HG03457 (cell line): ENCODE measurements at regions not wholly inside any gene's neighbourhood (a gene's known extent, or its start where the extent isn't known, plus 50 kb on each side); places are given as distances from the start of the nearest gene placed in this dataset.
"Not testable (repeated sequence)": the region's sequence is repeated elsewhere in the genome, so short reads cannot be mapped to it uniquely, and the experiment has no call there.

ENCODE experiments used
- ATAC-seq: cut with Tn5 transposase; IDR thresholded peaks from one replicate; pipeline ENCODE4 v1.9.1; 2021; ENCODE audit warnings: moderate number of reproducible peaks; ENCODE audit not compliant: unreplicated experiment

DNA sequence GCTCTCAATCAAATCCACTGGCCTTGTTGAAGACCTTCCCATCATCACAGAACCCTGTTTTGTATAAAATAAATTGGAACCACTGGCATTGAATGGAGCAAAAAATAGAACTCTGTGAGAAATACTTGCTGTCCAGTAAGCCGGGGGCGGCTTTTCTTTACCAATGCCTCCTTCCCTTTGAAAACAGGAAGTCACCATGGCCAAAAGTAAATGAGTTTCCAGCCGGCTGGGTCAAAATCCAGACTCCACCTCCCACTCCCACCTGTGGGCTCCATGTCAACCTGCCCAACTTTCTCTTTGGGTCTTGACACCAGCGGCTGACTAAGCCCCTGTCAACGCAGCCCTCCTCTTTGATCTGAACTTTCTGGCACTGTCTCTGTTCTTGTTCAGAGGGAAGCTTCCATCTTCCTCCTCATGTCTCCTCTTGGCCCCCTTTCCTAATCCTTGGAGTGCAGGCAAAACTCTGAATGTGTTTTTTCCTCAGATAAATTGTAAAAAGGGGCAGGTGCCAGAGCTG, 95.2 kb downstream of the TFAP2C start:
- ATAC-seq: no peak

DNA sequence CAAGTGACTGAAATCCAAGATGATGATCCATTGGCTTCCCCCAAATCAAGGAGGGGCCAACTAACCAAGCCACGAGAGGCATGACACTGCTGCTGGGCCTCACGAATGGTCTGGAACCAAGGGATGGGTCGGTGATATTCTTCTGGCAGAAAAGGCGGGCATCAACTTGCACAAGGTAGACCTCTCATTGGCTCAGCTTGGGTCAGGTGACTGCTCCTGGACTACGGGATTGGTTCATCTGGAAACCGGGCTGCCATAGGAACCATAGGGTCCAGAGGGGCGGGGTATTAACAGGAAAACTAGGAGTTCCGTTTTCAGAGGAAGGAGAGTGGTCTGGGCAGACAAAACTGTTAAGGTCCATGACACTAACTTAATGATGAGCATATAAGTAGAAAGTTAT, 100.9 kb downstream of the TFAP2C start:
- ATAC-seq: no peak

DNA sequence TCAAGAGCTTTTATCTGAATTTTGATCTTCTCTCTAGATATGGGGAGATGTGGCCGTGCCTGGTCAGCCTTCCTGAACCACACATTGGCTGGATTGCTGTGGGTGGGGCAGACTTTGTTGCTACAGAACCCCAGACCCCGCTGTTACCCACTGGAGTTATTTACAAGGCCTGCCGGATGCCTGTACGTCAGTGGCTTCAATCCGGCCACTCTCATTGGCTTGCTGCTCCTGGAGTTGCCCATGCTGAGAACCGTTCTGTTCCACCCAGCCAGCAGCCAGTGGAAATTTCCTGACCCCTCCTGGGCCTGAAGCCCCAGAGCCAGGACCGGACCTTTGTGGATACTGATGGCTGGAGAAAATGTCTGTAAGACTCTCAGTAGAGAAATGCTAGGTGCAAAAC, 101.9 kb downstream of the TFAP2C start:
- no peak for ATAC-seq

DNA sequence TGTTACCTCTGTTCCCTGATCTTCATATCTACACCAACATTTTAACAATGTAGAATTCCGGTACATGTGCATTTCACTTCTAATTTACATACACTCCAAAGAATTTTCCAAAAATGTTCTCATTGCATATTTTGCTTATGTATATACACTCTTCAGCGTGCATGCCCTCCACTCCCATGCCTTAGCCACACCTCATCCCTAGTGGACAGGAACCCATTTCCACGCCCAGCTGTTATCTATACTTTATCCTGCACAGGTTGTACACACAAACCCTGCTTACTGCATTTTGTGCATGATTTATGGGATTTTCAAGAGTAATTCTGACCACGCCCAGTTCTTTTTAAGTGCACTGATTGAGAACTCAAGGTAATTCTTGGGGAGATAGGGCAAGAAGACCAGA, 102.4 kb downstream of the TFAP2C start:
- ATAC-seq: no peak

DNA sequence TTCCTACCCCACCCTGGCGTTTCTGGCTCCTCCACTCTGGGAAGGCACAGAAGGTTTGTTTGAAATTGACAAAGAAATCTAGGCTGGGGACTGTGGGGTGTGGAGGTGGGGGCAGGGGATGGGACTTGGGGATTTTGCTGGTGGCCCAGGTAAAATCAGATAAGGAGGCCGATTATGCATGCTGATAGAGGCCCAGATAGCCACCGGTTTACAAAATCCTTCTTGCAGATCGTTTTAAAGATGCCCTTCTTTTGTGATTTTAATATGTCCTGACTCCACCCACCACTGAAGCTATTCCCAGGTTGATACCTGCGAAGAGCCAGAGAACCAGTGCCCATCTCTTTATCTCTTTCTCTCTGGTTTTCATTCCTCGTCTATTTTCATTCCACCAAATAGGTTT, 104.9 kb downstream of the TFAP2C start:
- ATAC-seq: no peak

DNA sequence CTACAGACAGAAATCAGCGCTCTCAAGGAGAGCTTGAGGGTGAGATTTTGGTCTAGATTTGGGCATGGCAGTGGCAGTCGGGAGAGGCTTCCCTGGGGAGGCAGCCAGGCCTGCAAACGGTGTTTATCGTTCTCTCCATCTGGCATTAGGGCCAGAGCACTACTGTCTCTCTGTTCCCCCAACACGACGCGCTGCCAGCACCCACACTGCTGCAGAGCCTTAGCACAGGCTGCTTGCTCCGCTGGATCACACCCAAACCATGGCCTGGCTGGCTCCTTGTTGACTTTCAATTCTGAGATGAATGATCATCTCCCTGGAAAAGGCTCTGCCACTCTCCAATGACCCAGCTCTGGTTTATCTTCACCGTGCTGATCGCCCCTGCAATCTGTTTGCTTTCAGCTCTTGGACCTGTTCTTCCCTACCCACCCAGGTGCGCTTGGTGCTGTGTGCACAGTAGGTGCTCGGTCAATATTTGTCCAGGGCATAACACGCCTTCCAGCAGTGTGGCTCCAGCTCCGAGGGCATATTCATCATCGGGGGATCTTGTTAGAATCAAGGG, 106.1 kb downstream of the TFAP2C start:
- no peak for ATAC-seq

DNA sequence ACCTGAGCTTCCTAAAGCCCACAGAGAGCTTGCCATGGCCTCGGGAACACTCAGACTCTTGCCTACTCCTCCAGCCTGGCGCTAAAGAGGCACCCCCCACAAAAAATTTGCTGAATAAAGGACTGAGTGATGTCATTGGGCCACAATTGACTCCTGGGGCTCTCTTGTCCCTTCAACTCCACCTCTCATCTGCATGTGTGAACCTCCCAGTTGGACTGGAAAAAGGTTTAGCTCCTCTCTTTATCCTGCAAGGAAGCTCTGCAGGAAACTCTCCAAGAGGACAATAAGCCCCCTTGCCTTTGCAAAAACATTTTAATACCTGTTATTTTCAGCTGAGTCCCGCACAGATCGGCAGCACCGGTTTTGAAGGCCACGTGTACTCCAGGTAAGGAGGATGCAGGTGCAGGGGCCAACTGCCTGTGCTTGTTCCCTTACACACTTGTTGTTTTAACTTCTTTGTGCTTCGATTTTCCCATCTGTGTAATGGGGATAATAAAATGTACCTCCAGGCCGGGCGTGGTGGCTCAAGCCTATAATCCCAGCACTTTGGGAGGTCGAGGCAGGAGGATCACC, 107.3 kb downstream of the TFAP2C start:
- no peak for ATAC-seq

DNA sequence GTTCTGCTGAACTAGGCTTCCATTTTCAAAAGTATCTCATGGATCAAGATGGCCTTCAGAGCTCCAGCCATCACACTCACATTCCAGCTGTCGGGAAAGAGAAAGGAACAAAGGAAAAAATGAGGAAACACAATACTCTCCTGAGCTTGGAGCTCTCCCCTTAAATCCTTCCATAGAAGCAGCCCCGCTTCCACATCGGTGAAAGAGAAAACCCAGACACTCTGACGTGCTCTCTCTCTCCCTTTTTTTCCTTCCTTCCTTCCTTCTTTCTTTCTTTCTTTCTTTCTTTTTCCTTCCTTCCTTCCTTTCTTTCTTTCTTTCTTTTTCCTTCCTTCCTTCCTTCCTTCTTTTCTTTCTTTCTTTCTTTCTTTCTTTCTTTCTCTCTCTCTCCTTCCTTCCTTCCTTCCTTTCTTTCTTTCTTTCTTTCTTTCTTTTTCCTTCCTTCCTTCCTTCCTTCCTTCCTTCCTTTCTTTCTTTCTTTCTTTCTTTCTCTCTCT, 115.3 kb downstream of the TFAP2C start:
- not testable (repeated sequence) for ATAC-seq

DNA sequence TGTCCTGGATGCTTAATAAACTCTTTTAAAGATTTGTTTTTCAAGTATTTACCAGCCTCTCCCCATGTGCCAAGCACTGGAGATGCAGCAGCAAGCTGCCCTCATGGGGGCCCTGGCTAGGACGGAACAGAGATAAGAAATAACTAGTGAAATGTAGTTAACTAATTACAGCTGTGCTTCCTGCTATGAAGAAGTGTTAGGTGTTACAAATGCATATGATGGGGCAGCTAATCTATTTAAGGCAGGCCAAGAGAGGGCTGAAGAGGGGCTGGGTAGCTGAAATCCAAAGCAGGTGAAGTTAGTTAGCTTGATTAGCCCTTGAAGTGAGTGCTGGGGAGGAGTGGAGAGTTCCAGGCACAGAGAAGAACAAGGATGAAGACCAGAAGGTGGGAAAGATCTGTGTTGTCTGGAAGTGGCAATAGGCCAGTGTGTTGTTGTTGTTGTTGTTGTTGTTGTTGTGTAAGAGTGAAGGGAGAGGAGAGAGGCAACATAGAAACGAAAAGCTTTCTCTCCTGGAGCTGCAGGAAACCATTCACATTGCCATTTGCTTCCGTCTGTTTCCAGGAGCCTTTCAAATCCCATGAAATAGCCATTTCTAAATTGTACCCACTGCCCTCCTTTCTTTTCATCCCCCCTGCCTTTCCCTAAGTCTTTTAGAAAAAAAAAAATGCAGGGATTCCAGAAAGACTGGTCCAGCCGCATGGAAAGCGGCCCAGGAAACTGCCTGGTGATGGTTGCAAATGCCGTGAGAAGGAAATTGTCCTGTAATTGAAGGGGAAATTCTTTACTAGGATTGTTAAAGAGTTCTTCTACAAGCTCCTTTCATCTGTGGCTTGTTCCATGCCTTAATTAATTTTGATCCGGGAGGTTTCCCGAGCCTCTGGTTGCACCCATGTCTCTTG, 119.6 kb downstream of the TFAP2C start:
- ATAC-seq: no peak

DNA sequence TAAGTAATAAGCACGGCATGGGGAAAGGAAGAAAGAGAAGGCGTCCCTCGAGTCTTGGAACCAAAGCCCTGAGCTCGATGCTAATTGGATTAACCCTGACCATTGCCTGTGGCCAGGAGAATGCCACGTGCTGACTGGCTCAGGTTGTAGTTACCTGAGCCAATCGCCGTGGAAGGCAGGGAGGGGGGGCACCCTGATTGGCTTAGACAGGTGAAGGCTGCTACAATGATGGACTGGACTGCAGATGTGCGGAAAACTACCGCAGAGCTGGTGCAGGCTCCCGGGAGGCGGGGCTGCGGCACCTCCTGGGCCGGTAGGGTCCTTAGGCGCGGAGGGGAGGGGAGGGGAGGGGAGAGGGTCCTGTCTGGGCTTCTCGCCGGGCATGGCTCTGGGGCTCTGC, 121.3 kb downstream of the TFAP2C start:
- no peak for ATAC-seq

DNA sequence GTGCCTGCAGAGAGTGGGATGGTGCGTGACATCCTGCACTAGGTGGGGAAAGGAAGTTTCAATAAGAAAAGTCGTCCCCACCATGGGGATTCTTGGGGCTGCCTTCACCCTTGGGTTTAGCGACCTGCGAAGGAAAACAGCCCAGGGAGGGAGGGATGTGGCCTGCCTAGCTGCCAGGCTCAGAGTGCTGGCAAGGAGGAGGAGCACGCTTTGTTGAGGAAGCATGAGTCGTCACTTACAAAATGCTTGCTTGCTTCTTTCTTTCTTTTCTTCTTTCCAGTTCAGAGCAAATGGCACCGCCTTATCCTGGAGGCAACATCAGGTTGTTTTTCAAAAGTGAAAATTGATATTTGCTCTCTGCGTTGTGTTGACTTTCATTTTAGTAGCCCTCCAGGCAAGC, 123.2 kb downstream of the TFAP2C start:
- no peak for ATAC-seq

DNA sequence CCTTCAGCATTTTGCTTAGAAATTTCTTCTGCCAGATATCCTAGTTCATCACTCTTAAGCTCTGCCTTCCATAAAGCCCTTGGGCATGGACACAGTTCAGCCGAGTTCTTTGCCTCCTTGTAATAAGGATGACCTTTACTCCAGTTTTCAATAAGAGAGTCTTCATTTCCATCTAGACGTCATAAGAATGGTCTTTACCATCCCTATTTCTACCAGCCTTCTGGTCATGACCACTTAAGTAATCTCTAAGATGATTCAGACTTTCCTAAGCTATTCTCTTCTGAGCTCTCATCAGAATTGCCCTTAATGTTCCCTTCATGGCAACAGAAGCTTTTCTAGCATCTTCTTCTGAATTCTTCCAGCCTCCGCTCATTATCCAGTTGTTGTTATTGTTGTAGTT, 126.1 kb downstream of the TFAP2C start:
- ATAC-seq: no peak

DNA sequence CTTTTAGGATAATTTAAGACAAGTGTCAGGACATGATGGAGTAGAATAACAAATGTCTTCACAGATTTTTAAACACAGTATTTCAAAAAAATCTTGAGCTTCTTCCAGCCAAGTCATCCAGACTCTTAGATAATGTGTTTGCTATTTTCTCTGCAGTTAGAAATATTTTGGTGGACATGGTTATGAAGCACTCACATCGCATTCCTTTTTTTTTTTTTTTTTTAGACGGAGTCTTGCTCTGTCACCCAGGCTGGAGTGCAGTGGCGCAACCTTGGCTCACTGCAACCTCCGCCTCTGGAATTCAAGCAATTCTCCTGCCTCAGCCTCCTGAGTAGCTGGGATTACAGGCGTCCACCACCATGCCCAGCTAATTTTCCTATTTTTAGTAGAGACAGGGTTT, 127.6 kb downstream of the TFAP2C start:
- not testable (repeated sequence) for ATAC-seq

DNA sequence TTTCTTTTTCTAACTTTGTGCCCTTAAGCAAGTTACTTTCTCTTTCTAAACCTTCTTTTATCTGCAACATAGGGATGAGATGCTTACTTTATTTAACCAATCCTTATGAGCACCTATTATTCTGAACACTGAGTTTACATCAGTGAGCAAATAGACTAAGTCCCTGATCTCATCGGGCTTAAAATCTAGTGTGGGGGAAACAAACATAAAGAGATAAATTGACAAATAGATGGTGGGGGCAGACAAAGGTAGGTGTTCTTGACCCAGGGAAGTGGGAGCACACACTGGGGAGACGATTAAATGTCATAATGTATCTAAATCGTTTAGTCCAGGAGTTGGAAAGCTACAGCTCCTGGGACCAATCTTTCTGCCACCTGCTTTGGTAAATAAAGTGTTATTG, 129.6 kb downstream of the TFAP2C start:
- no peak for ATAC-seq

DNA sequence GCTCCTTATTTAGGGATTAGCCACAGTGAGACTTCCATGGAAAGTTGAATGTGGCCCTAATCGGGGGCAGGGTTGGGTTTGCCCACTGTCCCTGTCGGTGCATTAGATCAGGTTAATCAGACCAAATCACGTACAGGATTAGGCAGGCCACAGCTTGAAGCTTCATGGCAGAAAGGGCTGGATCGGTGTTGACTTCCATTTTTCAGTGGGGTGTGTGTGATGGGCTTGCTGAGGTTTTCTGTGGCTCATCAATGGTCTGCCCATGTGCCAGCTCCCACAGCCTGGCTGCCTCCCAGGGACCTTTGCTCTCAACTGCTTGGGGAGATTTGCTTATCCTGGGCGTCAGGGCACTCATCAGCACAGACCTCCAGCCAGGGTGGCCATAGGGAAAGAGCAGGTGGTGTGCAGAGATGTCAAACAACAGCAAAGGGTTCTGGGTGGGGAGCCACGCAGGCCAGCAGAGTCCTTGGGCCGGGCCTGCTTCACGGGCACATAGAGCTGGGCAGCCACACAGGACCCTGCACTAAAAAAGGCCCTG, 130.7 kb downstream of the TFAP2C start:
- ATAC-seq: no peak

DNA sequence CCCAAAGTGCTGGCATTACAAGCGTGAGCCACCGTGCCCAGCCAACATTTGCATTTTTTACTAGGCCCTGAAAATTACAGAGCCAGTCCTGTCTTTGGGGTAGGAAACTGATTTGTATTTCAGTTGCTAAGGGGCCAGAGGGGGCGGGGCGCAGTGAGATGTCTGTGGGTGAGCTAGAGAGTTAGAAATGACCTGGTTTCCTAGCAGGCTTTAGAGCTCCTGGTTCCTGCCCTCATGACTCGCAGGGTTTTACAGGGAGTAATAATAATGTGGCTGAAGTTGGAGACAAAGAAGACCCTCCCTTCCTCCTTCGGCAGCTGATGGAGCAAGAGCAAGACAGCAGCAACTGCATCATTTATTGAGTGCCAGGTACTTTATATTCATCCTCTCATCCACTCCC, 131.5 kb downstream of the TFAP2C start:
- ATAC-seq: no peak

DNA sequence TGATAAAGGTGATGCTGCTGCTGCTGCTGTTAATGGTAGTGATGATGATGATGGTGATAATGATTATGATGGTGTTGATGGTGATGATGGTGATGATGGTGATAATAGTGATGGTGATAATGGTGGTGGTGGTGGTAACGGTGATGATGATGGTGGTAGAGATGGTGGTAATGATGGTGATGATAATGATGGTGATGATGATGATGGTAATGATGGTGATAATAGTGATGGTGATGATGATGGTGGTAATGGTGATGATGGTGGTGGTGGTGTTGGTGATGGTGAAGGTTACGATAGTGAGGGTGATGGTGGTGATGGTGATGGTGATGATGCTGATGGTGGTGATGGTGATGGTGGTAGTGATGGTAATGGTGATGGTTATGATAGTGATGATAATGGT, 132.3 kb downstream of the TFAP2C start:
- no peak for ATAC-seq

DNA sequence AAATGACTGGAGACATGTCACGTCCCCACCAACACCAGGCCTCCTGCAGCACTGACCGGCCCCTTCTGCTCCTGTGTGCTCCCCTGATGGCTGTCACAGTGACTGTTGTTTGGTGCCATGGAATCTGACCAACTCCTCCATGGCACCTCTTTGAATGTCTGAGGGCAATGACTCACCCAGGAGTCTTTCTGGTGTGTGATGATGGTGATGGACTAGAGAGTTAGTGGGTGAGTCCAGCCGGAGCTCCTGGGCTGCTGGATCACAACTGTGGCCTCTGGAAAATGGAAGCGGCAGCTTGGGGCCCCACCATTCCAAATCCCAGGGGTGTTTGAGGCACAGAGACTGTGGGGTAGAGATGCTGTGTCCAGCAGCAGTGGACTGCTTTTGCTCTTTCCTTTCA, 133.3 kb downstream of the TFAP2C start:
- no peak for ATAC-seq

DNA sequence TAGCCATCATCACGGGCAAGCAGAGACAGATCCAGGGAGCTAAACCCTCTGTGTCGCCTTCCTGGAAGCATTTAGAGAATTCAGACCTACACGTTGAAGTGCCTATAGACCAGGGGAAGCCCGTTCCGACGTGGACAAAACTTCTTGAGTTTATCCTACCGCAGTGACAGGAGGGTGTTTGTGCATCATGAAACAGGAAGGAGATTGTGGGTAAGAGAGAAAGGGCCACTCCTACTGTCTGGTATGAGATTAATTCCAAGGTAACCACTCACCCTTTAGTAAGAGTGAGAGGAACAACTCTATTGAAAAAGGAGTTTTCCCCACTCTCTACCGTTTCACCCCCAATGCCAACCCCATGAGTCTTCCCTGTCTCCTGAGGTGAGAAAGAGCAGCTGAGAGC, 133.7 kb downstream of the TFAP2C start:
- ATAC-seq: no peak

DNA sequence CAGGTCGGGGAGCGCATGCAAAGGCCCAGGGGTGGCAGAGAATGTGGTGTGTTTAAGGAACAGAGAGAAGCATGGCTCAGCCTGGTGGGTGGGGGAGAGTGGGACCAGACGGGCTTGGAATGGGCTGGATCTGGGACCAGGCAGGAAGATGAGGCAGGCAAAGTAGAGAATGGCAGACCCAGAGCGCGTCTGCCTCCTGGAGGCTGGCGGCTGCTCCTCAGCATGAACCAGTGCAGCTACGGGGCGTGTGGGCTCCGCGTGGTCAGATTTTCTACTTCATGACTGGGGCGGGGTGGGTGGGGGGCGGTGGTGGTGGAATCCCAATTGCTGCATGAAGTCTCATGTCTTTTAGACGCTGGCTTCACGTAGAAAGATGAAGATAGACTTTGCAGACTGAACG, 135.6 kb downstream of the TFAP2C start:
- ATAC-seq: no peak

DNA sequence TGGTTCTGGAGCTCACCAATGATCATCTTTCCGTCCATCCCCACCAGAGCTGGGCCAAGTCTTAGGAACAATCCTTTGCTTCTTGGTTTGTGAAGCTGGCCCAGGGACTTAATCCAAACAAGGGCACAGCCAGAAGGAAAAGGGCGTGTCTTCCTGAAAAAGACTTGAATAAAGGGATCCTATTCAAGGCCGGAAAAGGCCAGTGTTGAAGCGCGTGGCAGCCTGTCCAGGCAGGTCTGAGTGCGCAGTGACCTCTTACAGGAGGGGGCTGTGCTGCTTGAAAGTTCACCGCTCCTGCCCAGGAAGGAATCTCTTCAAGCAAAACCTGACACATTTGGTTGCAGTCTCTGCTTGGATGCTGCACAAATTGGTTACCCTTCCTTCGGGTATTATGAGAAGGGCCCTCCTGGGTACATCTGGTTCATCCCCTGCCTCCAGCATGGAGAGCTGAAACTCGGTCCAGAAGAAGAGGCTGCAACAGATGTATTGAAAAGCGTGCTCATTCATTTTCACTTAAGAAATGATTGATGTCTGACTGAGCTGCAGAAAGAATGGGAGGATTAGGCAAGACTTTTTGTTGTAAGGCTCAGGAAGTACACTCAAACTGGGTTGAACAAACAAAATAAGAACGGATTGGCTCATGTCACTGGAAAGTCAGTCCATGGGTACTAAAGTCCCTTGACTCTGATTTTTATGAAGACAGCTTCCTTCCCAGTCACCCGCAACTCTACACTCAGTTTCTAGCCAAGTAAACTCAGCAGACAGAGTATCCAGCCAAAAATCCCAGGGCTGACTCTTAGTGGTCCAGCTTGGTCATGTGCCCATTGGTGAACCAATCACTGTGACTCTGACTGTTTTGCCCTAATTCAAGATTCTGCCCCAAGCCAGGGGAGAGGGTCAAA, 136.3 kb downstream of the TFAP2C start:
- ATAC-seq: no peak
